Stomach smooth muscle (tissue), 2 donors: ENCODE measurements at regions not wholly inside any gene's neighbourhood (a gene's known extent, or its start where the extent isn't known, plus 50 kb on each side); places are given as distances from the start of the nearest gene placed in this dataset.

Source experiments
- H3K27ac ChIP-seq: one replicate; pipeline ENCODE4 v1.7.0; 2013; ENCODE audit warnings: mild to moderate bottlenecking, low read length, inconsistent platforms
- H3K27me3 ChIP-seq, 2 donors: one replicate each; pipeline ENCODE4 v1.7.0; 2013; ENCODE audit warnings: low read length in 2 of 2; ENCODE audit not compliant: insufficient read depth in 2 of 2, control insufficient read depth in 1 of 2
- H3K36me3 ChIP-seq, 2 donors: one replicate each; pipeline ENCODE4 v1.7.0; 2013; ENCODE audit warnings: low read length in 2 of 2; ENCODE audit not compliant: control insufficient read depth in 2 of 2, insufficient read depth in 2 of 2
- H3K4me1 ChIP-seq: one replicate; pipeline ENCODE4 v1.7.0; 2013; ENCODE audit warnings: low read length; ENCODE audit not compliant: control insufficient read depth, insufficient read depth
- H3K4me3 ChIP-seq, 2 donors: one replicate each; pipeline ENCODE4 v1.7.0; 2013; ENCODE audit warnings: low read length in 2 of 2
- H3K9ac ChIP-seq, 2 donors: one replicate each; pipeline ENCODE4 v1.7.0; 2013; ENCODE audit warnings: low read length in 2 of 2, mild to moderate bottlenecking in 1 of 2
- H3K9me3 ChIP-seq, 2 donors: one replicate each; pipeline ENCODE4 v1.7.0; 2013; ENCODE audit warnings: low read length in 2 of 2; ENCODE audit not compliant: control insufficient read depth in 2 of 2
- donor health status: healthy.
- donor health status: Pancreatic carcinoma.

GRCh38 chr11:110371084-110371483 is 58.7 kb upstream of the FDX1 start:
- H3K27me3 ChIP-seq = no peaks in the 10 kb centered on the region
- no peak overlapping the region for H3K9ac ChIP-seq
- H3K27ac ChIP-seq = no peak overlapping the region
- H3K4me1 ChIP-seq = peaks cover 3% of the 10 kb centered on the region
- H3K9me3 ChIP-seq = no peaks in the 10 kb centered on the region
- no peak overlapping the region for H3K4me3 ChIP-seq
- no peaks in the 10 kb centered on the region for H3K36me3 ChIP-seq

GRCh38 chr11:110373051-110373702 is 56.6 kb upstream of the FDX1 start:
- H3K9ac ChIP-seq = no peak overlapping the region
- no peak overlapping the region for H3K27ac ChIP-seq
- H3K4me3 ChIP-seq = no peak overlapping the region
- peaks cover 13% of the 10 kb centered on the region for H3K4me1 ChIP-seq
- no peaks in the 10 kb centered on the region for H3K27me3 ChIP-seq
- no peaks in the 10 kb centered on the region for H3K36me3 ChIP-seq
- no peaks in the 10 kb centered on the region for H3K9me3 ChIP-seq

DNA sequence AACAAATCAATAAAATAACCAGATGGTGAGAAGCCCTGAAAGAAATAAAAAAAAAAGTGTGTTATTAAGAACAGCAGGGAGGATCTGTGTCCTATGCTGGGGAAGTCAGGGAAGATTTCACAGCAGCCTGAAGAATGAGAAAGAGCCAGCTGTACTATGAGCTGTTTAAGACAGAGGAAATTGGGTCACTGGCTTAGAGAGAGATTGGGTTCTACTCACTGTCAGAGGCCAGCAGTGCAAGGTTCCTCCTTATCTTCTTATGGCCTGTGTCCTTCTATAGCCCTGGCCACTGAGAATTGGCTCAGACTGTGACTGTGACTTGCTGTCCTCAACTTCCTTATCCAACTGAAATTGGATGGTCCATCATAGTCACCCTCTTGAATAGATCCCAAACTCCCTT is 54.8 kb upstream of the FDX1 start:
- Histone ChIP-seq H3K4me1 (peaks cover 13% of the 10 kb centered on the region), H3K9ac (no peak overlapping the region), H3K27ac (no peak overlapping the region), H3K36me3 (no peaks in the 10 kb centered on the region), H3K4me3 (no peak overlapping the region), H3K27me3 (no peaks in the 10 kb centered on the region), H3K9me3 (no peaks in the 10 kb centered on the region)

DNA sequence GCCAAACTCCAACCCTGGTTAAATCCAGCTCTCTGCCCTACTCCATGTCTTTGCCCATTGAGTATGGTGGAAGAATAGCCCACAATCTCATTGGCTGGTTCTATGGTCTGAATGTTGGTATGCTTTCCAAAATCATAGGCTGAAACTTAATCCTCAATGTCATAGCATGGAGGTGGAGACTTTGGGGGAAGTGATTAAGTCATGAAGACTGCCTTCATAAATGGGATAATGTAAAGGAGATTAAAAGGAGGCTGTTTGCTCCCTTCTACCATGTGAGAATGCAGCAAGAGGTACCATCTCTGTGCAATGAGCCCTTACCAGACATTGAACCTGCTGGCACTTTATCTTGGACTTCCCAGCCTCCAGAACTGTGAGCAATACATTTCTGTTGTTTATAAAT is 54.4 kb upstream of the FDX1 start:
- H3K27me3 ChIP-seq = no peaks in the 10 kb centered on the region
- H3K27ac ChIP-seq = no peak overlapping the region

GRCh38 chr11:110376021-110376420 is 53.7 kb upstream of the FDX1 start:
- Histone ChIP-seq H3K4me1 (peaks cover 13% of the 10 kb centered on the region), H3K4me3 (no peak overlapping the region), H3K36me3 (no peaks in the 10 kb centered on the region), H3K27me3 (no peaks in the 10 kb centered on the region), H3K9me3 (no peaks in the 10 kb centered on the region), H3K9ac (no peak overlapping the region), H3K27ac (no peak overlapping the region)

More for the DNA sequence above, 54.4 kb upstream of the FDX1 start:
- Histone ChIP-seq H3K36me3 (no peaks in the 10 kb centered on the region), H3K4me3 (no peak overlapping the region), H3K4me1 (peaks cover 13% of the 10 kb centered on the region), H3K9me3 (no peaks in the 10 kb centered on the region), H3K9ac (no peak overlapping the region)

GRCh38 chr11:110376711-110377324 is 52.9 kb upstream of the FDX1 start:
- Histone ChIP-seq H3K27me3 (no peaks in the 10 kb centered on the region), H3K4me1 (peaks cover 13% of the 10 kb centered on the region), H3K4me3 (peak overlapping the region; percentile 44 to 62), H3K9ac (peak overlapping the region; percentile 29 to 51), H3K36me3 (no peaks in the 10 kb centered on the region), H3K27ac (peak overlapping the region; percentile 62), H3K9me3 (no peaks in the 10 kb centered on the region)

DNA sequence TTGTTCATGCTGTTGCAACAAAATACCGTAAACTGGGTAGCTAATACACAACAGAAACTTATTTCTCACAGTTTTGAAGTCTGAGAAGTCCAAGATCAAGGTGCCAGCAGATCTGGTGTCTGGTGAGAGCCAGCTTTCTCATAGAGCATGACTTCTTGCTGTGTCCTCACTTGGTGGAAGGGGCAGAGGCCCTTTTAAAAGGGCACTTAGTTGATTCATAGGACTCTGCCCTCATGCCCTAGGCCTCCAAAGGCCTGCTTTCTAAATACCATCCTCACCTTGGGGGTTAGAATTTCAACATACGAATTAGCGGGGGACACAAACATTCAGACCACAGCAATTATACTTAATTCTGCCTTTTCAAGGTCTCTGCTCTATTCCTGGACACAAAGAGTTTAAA is 52.3 kb upstream of the FDX1 start:
- Histone ChIP-seq H3K27ac (peak overlapping the region; percentile 62), H3K27me3 (no peaks in the 10 kb centered on the region), H3K4me1 (peaks cover 13% of the 10 kb centered on the region), H3K36me3 (no peaks in the 10 kb centered on the region), H3K4me3 (peak overlapping the region in 1 of 2 donors; percentile 62), H3K9me3 (no peaks in the 10 kb centered on the region), H3K9ac (peak overlapping the region in 1 of 2 donors; percentile 42)

DNA sequence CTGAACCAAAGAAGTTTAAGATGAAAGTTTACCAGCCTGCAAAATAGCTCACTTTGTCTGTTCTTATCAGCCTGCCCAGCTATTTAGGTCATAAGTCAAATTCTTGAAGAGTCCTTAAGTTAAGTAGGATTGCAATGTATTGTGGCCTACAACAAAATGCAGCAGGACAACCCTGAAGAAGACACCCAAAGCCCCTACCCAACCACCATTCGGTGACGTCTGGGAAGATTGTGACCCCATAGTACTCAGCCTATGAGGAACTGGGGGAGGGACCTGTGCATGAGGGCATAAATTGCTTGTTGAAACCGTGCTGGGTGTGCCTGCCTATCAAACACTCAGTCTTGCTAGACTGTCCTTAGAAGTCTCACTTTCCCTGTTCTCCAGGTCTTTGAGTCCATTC is 50.5 kb upstream of the FDX1 start:
- no peak overlapping the region for H3K27ac ChIP-seq
- no peaks in the 10 kb centered on the region for H3K9me3 ChIP-seq
- no peaks in the 10 kb centered on the region for H3K27me3 ChIP-seq
- H3K4me3 ChIP-seq = no peak overlapping the region
- H3K4me1 ChIP-seq = peaks cover 13% of the 10 kb centered on the region
- H3K9ac ChIP-seq = no peak overlapping the region
- H3K36me3 ChIP-seq = no peaks in the 10 kb centered on the region

DNA sequence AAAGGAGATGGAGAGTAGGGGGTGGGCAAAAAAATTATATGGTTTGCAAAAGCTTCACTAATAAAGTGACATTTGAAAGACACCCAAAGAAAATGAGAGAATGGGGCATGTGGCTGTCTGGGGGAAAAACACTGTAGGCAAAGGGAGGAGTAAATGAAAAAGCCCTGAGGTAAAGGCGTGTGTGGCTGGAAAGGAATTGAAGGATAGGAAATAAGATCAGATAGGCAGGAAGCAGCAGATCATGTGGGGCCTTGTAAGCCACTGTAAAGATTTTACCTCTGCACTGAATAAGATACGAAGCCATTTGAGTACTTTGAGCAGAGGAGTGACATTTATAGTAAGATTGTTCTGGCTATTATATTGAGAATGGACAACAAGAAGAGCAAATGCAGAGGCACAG is 49.8 kb upstream of the FDX1 start:
- H3K9me3 ChIP-seq = no peaks in the 10 kb centered on the region
- no peaks in the 10 kb centered on the region for H3K27me3 ChIP-seq
- H3K9ac ChIP-seq = no peak overlapping the region
- H3K4me3 ChIP-seq = no peak overlapping the region
- H3K27ac ChIP-seq = no peak overlapping the region
- H3K36me3 ChIP-seq = no peaks in the 10 kb centered on the region
- H3K4me1 ChIP-seq = peaks cover 13% of the 10 kb centered on the region
